Daoy (cell line): ENCODE measurements at regions not wholly inside any gene's neighbourhood (a gene's known extent, or its start where the extent isn't known, plus 50 kb on each side); places are given as distances from the start of the nearest gene placed in this dataset.
"Not testable (repeated sequence)": the region's sequence is repeated elsewhere in the genome, so short reads cannot be mapped to it uniquely, and the experiment has no call there.

Experiments used
- DNase-seq: peaks from one replicate; pipeline ENCODE4 v3.0.0-alpha.2; 2015; ENCODE audit warnings: low read depth

GRCh38 chr2:238502088-238502810 lies 75.5 kb downstream of the ASB1 start:
- DNase-seq: no peak

- no peak for DNase-seq
These were observed 76.4 kb downstream of the ASB1 start for GRCh38 chr2:238502956-238503791.

DNA sequence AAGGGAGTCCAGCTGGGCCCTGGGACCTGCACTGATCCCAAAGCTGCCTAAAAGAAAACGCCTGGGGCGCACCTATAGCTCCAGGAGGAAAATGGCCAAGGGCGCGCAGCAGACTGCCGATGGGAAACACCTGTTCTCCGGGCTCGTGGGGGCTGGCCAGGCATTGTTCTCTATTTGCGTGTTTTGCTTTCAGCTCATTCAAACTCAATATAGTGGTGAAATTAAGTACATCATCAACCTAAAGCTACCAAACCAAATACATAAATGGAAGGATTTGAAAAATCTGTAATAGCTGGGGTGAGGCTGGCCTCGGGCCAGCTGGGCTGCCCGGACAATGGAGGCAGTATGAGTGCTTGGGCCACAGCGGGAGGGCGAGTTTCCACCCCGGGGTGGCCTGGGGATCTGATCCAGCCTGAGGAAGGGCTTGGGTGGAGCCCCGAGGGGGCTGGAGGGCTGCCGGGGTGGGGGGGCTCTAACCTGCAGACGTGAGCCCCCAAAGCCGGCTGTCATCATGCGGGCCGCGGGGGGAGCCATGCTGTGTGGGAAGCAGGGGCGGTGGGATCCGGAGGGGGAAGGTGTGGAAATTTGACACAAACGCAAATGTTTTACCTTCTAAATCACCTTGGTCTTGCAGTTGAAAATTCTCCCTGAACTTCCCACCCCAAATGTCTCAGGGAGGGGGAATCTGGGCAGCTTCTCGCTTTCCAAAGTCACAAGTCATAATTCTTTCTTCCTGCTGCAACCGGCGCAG lies 77.6 kb downstream of the ASB1 start:
- no peak for DNase-seq

- peak; percentile 65 for DNase-seq
These were observed 78.6 kb downstream of the ASB1 start for GRCh38 chr2:238505119-238505891.

GRCh38 chr2:238505892-238506280 lies 79.2 kb downstream of the ASB1 start:
- DNase-seq: no peak

- DNase-seq: no peak
These were observed 79.8 kb downstream of the ASB1 start for GRCh38 chr2:238506371-238507068.

DNA sequence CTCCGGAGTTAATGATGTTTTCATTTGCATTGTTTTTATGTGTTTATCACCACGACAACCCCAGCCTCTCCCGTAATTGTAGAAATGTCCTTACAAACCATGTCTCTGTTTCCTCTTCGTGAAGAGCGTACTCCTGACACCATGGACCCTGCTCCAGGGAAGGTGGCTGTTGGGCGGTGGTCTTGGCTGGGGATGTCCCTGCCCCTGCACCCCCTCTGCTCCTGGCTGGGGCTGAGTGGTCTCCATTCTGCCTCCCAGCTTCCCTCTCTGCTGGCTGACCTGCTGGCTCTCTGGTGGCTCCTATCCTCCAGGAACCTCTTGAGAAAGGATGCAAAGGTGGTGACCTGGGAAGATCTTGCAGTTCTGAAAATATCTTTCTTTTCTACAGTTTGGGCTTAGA lies 81.1 kb downstream of the ASB1 start:
- no peak for DNase-seq

GRCh38 chr2:238509151-238509835 lies 82.6 kb downstream of the ASB1 start:
- DNase-seq: peak; percentile 51

DNA sequence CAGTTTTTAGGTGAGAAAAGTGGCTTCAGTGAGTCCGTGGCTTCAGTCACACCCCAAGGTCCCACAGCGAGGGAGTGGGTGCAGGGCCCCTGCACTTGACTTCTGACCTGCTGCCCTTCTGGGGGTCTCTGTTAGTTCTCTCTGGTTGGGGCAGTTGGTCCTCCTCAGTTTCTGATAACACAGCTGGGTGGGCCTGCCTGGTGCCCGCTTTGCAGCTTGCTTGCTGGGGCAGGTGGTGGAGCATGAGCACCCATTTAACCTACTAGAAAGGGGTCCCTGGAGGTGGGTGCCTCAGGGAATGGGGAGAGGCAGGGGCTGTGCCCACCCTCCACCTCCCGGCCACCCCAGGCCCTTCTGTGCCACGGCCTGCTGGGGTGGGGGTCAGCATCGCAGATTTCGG lies 83.2 kb downstream of the ASB1 start:
- DNase-seq: no peak

GRCh38 chr2:238510911-238511613 lies 84.3 kb downstream of the ASB1 start:
- DNase-seq: no peak

- DNase-seq: no peak
These were observed 84.9 kb downstream of the ASB1 start for GRCh38 chr2:238511614-238511950.

DNA sequence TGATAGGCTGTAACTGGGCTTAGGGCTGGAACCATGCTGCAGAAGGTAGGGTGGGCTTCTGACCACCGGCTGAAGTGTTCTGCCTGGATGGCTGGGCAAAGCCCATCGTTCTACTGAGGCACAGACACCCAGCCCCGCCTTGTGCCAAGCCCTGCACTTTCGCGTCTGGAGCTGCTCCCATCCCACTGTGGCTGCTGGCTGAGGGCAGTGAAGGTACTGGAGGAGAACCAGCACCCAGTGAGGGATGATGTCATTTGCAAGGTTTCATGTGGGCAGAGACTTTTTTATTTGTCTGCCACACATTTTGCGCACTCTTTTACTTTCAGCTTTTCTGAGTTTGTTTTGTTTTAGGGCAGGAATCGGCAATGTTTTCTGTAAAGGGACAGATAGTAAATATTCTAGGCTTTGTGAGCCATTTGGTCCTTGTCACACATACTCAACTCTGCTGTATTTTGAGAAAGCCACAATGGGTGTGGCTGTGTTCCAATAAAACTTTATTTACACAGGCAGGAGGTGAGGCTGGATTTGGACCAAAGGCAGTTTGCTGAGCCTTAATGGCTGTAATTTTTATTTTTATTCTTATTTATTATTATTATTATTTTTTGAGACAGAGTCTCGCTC lies 85.6 kb downstream of the ASB1 start:
- DNase-seq: no peak

DNA sequence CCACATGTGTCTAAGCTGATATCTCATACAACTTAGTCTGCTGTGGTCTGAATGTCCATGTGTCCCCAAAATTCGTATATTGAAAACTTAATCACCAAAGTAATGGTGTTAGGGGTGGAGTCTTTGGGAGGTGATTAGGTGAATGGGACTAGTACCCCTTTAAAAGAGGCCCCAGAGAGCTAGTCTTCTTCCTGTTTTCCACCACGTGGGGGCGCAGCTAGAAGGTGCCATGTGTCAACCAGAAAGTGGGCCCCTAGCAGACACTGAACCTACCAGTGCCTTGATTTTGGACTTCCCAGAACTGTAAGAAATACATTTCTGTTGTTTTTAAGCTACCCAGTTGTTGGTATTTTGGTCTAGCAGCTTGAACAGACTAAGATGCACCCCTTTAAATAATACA lies 86.6 kb downstream of the ASB1 start:
- peak; percentile 59 for DNase-seq

DNA sequence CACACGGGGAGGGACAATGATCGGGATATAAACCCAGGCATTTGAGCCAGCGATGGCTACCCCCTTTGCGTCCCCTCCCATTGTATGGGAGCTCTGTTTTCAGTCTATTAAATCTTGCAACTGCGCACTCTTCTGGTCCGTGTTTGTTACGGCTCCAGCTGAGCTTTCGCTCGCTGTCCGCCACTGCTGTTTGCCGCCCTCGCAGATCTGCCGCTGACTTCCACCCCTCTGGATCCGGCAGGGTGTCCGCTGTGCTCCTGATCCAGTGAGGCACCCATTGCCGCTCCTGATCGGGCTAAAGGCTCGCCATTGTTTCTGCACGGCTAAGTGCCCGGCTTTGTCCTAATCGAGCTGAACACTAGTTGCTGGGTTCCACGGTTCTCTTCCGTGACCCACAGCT lies 87.3 kb downstream of the ASB1 start:
- not testable (repeated sequence) for DNase-seq

DNA sequence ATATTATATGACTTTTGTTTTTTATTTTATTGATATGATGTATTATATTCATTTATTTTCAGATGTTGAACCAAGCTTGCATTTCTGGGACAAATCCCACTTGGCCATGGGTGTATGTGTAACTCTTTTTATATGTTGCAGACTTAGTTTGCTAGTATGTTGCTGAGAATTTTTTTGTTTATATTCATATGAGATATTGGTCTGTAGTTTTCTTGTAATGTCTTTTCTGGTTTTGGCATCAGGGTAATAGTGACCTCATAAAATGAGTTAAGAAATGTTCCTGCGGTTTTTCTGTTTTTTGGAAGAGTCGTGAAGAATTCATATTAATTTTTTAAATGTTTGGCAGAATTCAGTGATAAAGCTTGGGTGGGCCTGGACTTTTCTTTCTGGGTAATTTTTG lies 88.7 kb downstream of the ASB1 start:
- no peak for DNase-seq

DNA sequence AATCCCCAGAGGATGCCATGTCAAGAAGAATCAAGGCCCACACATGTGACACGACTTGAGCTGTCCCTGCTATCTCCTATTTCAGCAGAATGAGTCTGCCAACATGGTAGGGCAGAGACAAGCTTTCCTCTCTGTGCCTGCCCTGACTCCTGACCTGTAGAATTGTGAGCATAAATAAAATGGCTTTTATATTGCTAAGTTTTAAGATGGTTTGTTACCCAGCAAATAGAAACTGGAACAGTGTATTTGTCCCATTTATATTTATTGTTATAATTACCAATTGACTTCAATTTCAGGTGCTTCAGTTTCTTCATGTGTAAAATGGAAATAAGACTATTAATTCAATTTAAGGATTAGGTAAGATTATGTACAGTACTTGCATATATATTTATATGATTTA lies 90.5 kb downstream of the ASB1 start:
- DNase-seq: no peak

DNA sequence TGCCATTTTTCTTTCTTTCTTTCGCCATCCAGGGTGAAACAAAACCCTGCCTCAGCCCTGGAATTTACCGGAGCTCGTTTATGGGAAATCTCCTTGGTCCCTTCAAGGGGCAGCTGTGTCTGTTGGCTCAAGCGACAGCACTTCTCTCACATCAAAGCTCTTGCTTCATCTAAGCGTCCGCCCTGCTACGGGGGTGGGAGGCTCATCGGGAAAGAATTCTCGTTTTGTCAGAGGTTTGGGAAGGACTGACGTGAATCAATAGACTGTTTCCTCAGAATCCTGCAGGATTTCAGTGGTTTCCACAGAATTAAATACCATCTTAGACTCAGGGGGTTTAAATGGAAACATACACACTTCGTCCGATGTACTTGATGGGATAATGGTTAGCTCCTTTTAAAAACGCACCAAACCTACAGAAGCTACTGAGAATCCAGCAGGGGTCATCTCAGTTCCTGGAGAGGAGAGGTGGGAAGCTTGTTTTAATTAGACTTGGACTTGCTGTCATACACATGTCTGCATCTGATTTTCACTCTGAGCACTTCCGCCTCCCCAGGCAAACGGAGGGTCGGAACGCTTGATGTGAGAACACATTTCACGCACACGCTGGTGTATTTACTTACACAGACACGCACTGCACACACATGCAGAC lies 91.6 kb downstream of the ASB1 start:
- DNase-seq: no peak

GRCh38 chr2:238518821-238519186 lies 92.1 kb downstream of the ASB1 start:
- no peak for DNase-seq

GRCh38 chr2:238520359-238520886 lies 93.7 kb downstream of the ASB1 start:
- no peak for DNase-seq
